Upper lobe of left lung (tissue), 6 donors: ENCODE measurements at regions not wholly inside any gene's neighbourhood (a gene's known extent, or its start where the extent isn't known, plus 50 kb on each side); places are given as distances from the start of the nearest gene placed in this dataset.

Source experiments
- ATAC-seq, 2 donors: fragments of 200-7000 bp; cut with Tn5 transposase; one replicate each; pipeline ENCODE4 v1.9.1; 2022; ENCODE audit warnings: mild to moderate bottlenecking in 2 of 2, moderate library complexity in 2 of 2; ENCODE audit not compliant: low FRiP score in 2 of 2
- DNase-seq, 2 donors: peaks; one replicate each; pipeline ENCODE4 v3.0.0-alpha.2; 2019 to 2020
- H3K27ac ChIP-seq, 4 donors: fragments of 200-600 bp; sonication (generic); one replicate each; pipeline ENCODE4 v1.5.1; 2016 to 2019
- H3K27me3 ChIP-seq, 4 donors: fragments of 200-600 bp; sonication (generic); one replicate each; pipeline ENCODE4 v1.5.1; 2017 to 2019
- H3K36me3 ChIP-seq, 4 donors: fragments of 200-600 bp; sonication (generic); one replicate each; pipeline ENCODE4 v1.5.1; 2016 to 2019
- H3K4me1 ChIP-seq, 4 donors: fragments of 200-600 bp; sonication (generic); one replicate each; pipeline ENCODE4 v1.5.1; 2018 to 2019
- H3K4me3 ChIP-seq, 4 donors: fragments of 200-600 bp; sonication (generic); one replicate each; pipeline ENCODE4 v1.5.1; 2017 to 2019; ENCODE audit warnings: mild to moderate bottlenecking in 2 of 4, moderate library complexity in 1 of 4
- H3K9me3 ChIP-seq, 4 donors: fragments of 200-600 bp; sonication (generic); one replicate each; pipeline ENCODE4 v1.5.1; 2018 to 2019
- EP300 ChIP-seq, 4 donors: sonication (generic); formaldehyde crosslinking; IDR thresholded peaks; one replicate each; pipeline ENCODE4 v1.5.1; 2017; ENCODE audit warnings: antibody characterized with exemption in 4 of 4, control low read depth in 2 of 4
- POLR2A ChIP-seq, 4 donors: fragments of 450-650 bp; IDR thresholded peaks; one replicate each; pipeline ENCODE4 v1.5.1; 2016 to 2017; ENCODE audit warnings: antibody characterized with exemption in 4 of 4, mild to moderate bottlenecking in 2 of 4
- POLR2AphosphoS5 ChIP-seq, 2 donors: sonication (generic); formaldehyde crosslinking; IDR thresholded peaks; one replicate each; pipeline ENCODE4 v1.5.1; 2017; ENCODE audit warnings: antibody characterized with exemption in 2 of 2
- WGBS, 2 donors: methylation state at CpG; one replicate each; pipeline ENCODE4 v1.1.5; 2017 to 2018; 5-methylcytosine and 5-hydroxymethylcytosine counted together
- TF ChIP-seq, protein P1 (sequence below), 6 experiments: fragments of 450-650 bp in 4 of 6; fragments of 200-600 bp in 2 of 6; sonication (generic) in 2 of 6; IDR thresholded peaks; one replicate each; pipeline ENCODE4 v1.5.1; 2016 to 2019; ENCODE audit warnings: antibody characterized with exemption in 6 of 6
- donor health status: DM: no; HTN: no; CAD: no; lungs with moderate emphysema.
- donor health status: DM: no; HTN: yes; CAD: no; lungs with severe emphysema.

DNA sequence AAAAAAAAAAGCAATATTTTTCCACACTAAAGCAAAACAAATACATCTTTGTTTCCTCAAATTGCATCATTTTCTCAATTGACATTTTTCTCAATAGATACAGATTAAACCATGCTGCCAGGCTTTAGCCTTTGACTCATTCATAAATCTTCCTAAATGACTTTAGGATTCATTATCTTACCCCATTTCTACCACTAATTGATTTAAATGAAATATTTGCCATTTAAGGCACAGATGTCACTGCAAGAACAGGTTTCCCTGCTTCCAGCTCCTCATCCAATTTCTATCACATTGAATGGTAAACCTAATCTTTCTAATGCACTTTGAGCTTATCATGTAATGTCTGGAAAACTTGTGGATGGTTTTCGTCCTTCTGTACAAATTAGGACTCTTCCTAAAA, 298.7 kb downstream of the RPL10L start:
- Histone ChIP-seq H3K4me1 (no peaks in the 10 kb centered on the region), H3K9me3 (no peaks in the 10 kb centered on the region), H3K4me3 (no peak overlapping the region), H3K36me3 (no peaks in the 10 kb centered on the region), H3K27ac (no peak overlapping the region), H3K27me3 (no peaks in the 10 kb centered on the region)
- no peak for ATAC-seq
- no peak for TF ChIP-seq POLR2AphosphoS5 (IDR thresholded peaks at IDR 0.05)
- no peak for TF ChIP-seq POLR2A (IDR thresholded peaks at IDR 0.05)
- TF ChIP-seq, protein P1, sequence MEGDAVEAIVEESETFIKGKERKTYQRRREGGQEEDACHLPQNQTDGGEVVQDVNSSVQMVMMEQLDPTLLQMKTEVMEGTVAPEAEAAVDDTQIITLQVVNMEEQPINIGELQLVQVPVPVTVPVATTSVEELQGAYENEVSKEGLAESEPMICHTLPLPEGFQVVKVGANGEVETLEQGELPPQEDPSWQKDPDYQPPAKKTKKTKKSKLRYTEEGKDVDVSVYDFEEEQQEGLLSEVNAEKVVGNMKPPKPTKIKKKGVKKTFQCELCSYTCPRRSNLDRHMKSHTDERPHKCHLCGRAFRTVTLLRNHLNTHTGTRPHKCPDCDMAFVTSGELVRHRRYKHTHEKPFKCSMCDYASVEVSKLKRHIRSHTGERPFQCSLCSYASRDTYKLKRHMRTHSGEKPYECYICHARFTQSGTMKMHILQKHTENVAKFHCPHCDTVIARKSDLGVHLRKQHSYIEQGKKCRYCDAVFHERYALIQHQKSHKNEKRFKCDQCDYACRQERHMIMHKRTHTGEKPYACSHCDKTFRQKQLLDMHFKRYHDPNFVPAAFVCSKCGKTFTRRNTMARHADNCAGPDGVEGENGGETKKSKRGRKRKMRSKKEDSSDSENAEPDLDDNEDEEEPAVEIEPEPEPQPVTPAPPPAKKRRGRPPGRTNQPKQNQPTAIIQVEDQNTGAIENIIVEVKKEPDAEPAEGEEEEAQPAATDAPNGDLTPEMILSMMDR (IDR thresholded peaks at IDR 0.05) = no peak
- 69 to 89% methylated on average over 1 of the region's 1 CpG for WGBS, 2 donors
- DNase-seq = no peak

DNA sequence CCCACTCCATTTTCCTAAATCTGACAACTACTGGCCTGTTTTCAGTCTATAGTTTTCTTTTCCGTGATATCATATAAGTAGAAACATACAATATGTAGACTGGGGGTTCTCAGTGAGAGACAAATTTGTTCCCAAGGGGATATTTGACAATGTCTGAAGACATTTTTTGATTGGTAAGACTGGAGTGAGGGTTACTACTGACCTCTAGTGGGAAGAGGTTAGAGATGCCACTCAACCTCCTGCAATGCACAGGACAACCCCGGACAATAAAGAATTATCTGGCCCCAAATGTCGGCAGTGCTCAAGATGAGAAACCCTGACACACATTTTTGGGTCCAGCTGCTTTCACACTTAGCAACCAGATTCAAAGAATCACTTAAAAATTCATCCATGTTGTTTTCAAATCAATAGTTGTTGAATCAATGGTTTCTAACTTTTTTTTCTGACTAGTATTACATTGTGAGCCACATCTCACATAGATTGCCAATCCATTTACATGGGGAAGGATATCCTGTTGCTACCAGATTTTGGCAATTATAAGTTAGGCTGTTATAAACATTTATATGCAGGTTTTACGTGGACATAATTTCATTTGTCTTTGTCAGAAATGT, 307.1 kb downstream of the RPL10L start:
- H3K4me3 ChIP-seq = no peak overlapping the region
- ATAC-seq (peak in 1 of 2 donors; percentile 52), DNase-seq (no peak)
- H3K27ac ChIP-seq = no peak overlapping the region
- no peaks in the 10 kb centered on the region for H3K4me1 ChIP-seq
- no peaks in the 10 kb centered on the region for H3K9me3 ChIP-seq
- TF ChIP-seq POLR2AphosphoS5 (IDR thresholded peaks at IDR 0.05) (no peak), POLR2A (IDR thresholded peaks at IDR 0.05) (no peak), EP300 (IDR thresholded peaks at IDR 0.05) (no peak)
- TF ChIP-seq, protein P1 (IDR thresholded peaks at IDR 0.05) = peak in 5 of 6 experiments; percentile 21 to 40 (median 26)
- 41 to 51% methylated on average over 4 of the region's 4 CpGs for WGBS, 2 donors
- no peaks in the 10 kb centered on the region for H3K27me3 ChIP-seq
- H3K36me3 ChIP-seq = no peaks in the 10 kb centered on the region

GRCh38 chr14:46325777-46326176, 325.8 kb downstream of the RPL10L start:
- no peak for ATAC-seq

DNA sequence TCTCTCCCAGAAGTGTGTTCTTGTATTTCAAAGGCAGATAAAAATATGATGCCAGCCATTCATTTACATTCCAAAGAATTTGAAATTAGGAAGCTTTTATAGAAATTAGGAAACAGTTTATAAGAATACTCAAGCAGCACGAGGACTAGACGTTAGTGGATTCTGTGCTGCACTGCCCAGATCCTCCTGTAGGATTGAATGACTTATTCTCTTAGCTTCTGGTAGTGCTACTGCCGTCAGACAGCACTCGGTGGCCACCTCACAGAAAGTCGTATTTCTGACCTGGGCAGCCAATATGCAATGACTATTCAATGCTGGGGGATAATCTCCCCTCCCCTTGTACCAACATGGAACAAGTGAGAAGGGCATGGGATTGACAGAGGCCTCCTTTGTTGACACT, 326.4 kb downstream of the RPL10L start:
- 66 to 70% methylated on average over 5 of the region's 5 CpGs for WGBS, 2 donors
- H3K4me3 ChIP-seq = no peak overlapping the region
- H3K27ac ChIP-seq = no peak overlapping the region
- no peaks in the 10 kb centered on the region for H3K9me3 ChIP-seq
- ATAC-seq (no peak), DNase-seq (no peak)
- H3K27me3 ChIP-seq = no peaks in the 10 kb centered on the region
- TF ChIP-seq EP300 (IDR thresholded peaks at IDR 0.05) = no peak
- TF ChIP-seq, protein P1 (IDR thresholded peaks at IDR 0.05) = no peak
- no peak for TF ChIP-seq POLR2AphosphoS5 (IDR thresholded peaks at IDR 0.05)
- TF ChIP-seq POLR2A (IDR thresholded peaks at IDR 0.05) = no peak
- H3K36me3 ChIP-seq = no peaks in the 10 kb centered on the region
- H3K4me1 ChIP-seq = no peaks in the 10 kb centered on the region

More at GRCh38 chr14:46325777-46326176, 325.8 kb downstream of the RPL10L start:
- Histone ChIP-seq H3K4me3 (no peak overlapping the region), H3K36me3 (no peaks in the 10 kb centered on the region), H3K9me3 (no peaks in the 10 kb centered on the region), H3K27me3 (no peaks in the 10 kb centered on the region), H3K4me1 (no peaks in the 10 kb centered on the region), H3K27ac (no peak overlapping the region)
- no peak for DNase-seq
- 74 to 81% methylated on average over 2 of the region's 2 CpGs for WGBS, 2 donors
- no peak for TF ChIP-seq POLR2A (IDR thresholded peaks at IDR 0.05)

DNA sequence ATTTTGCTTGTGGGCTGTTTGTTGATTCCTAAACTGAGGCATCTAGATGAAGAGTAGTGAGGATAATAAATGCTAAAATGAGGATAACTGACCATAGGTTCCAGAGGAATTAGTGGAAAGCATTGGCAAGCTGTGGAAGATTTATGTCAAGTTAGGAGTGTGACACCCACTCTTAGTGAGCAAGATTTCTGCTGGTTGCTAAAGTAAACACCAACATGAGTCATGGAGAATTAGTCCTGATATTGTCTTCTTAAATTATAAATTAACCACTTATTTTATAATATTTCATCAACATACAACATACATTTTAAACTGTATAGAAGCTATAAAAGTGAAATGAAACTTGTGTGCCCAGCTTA, 328.2 kb downstream of the RPL10L start:
- Histone ChIP-seq H3K4me3 (no peak overlapping the region), H3K9me3 (no peaks in the 10 kb centered on the region), H3K36me3 (no peaks in the 10 kb centered on the region), H3K27me3 (no peaks in the 10 kb centered on the region), H3K4me1 (no peaks in the 10 kb centered on the region), H3K27ac (no peak overlapping the region)
- DNase-seq = no peak
- ATAC-seq = no peak
- TF ChIP-seq, protein P1 (IDR thresholded peaks at IDR 0.05) = no peak
- no peak for TF ChIP-seq POLR2A (IDR thresholded peaks at IDR 0.05)
- no peak for TF ChIP-seq POLR2AphosphoS5 (IDR thresholded peaks at IDR 0.05)
- no peak for TF ChIP-seq EP300 (IDR thresholded peaks at IDR 0.05)
